K562 (cell line): ENCODE measurements at regions not wholly inside any gene's neighbourhood (a gene's known extent, or its start where the extent isn't known, plus 50 kb on each side); places are given as distances from the start of the nearest gene placed in this dataset.
"Not testable (repeated sequence)": the region's sequence is repeated elsewhere in the genome, so short reads cannot be mapped to it uniquely, and the experiment has no call there.

Experiments used
- ATAC-seq: fragments of 200-7000 bp; cut with Tn5 transposase; 3 replicates; pipeline ENCODE4 v1.9.1; 2020; ENCODE audit warnings: moderate library complexity
- BruUV-seq: library from RNA; stranded (reverse); fragments of 400-500 nt; replicated peaks from 2 replicates; lab custom pipeline; 2021; lab: Mats Ljungman, UMichigan
- CTCF ChIA-PET: fragments of 300-600 bp; formaldehyde crosslinking; extraction: SDS; loops from one replicate; lab custom pipeline; 2021; ENCODE audit warnings: low intra/inter-chr PET ratio; lab: Yijun Ruan, JAX
- POLR2A ChIA-PET: fragments of 300-600, 350-650 bp; sonication (Branson Sonifier 250); formaldehyde crosslinking; extraction: SDS; loops from one replicate; lab custom pipeline; 2021; ENCODE audit warnings: antibody characterized with exemption, inconsistent platforms; lab: Yijun Ruan, JAX
- DNase-seq, 4 experiments: peaks; one replicate each; pipeline versions ENCODE4 v3.0.0 to v3.0.0-alpha.2; 2011 to 2018; ENCODE audit warnings: low spot score in 3 of 4, mixed read lengths in 3 of 4; ENCODE audit errors: extremely low read depth in 1 of 4
- FAIRE-seq: peaks from 2 replicates; lab custom pipeline; 2011; peaks lifted over from hg19 to GRCh38; lab: Jason Lieb, UNC
- H2AFZ ChIP-seq: 2 replicates; pipeline ENCODE4 v1.6.0; 2011; ENCODE audit warnings: low read depth, low read length, control low read depth, inconsistent platforms
- H3K27ac ChIP-seq: fragments of 200-600 bp; 3 replicates; pipeline ENCODE4 v1.8.0; 2011; ENCODE audit warnings: low read depth, mild to moderate bottlenecking, control low read depth, inconsistent platforms, low read length, moderate library complexity, mixed read lengths; ENCODE audit errors: extremely low read depth
- H3K27me3 ChIP-seq, 2 experiments: fragments of 300-600 bp in 1 of 2; 2 replicates in 1 of 2; 3 replicates in 1 of 2; pipeline versions ENCODE4 v1.6.0 to v1.8.0; 2011; ENCODE audit warnings: inconsistent platforms in 2 of 2, low read length in 2 of 2, mild to moderate bottlenecking in 1 of 2, mixed read lengths in 1 of 2, moderate library complexity in 1 of 2; ENCODE audit not compliant: control insufficient read depth in 2 of 2, insufficient read depth in 2 of 2
- H3K36me3 ChIP-seq: fragments of 300-600 bp; 3 replicates; pipeline ENCODE4 v1.8.0; 2011; ENCODE audit warnings: mild to moderate bottlenecking, low read length, inconsistent platforms; ENCODE audit not compliant: control insufficient read depth, insufficient read depth
- H3K4me1 ChIP-seq, 2 experiments: fragments of 200-600 bp in 1 of 2; replicated peaks in 1 of 2; 2 replicates in 1 of 2; 3 replicates in 1 of 2; pipeline versions ENCODE4 v1.5.1 to v1.8.0; 2011; ENCODE audit warnings: inconsistent platforms in 2 of 2, low read length in 2 of 2, mild to moderate bottlenecking in 1 of 2, mixed read lengths in 1 of 2, moderate library complexity in 1 of 2; ENCODE audit not compliant: control insufficient read depth in 2 of 2, insufficient read depth in 2 of 2
- H3K4me2 ChIP-seq: 2 replicates; pipeline ENCODE4 v1.6.1; 2011; ENCODE audit warnings: low read length, control low read depth, inconsistent platforms, mixed read lengths; ENCODE audit not compliant: insufficient read depth
- H3K4me3 ChIP-seq: fragments of 200-600 bp; sonication (generic), shearing (Covaris generic); 2 replicates; pipeline ENCODE4 v1.5.1; 2016; ENCODE audit warnings: control low read depth, inconsistent platforms
- H3K79me2 ChIP-seq: fragments of 200-600 bp; 3 replicates; pipeline ENCODE4 v1.8.0; 2011; ENCODE audit warnings: low read length, inconsistent platforms; ENCODE audit not compliant: control insufficient read depth, insufficient read depth
- H3K9ac ChIP-seq, 2 experiments: 2 replicates each; pipeline versions ENCODE4 v1.6.0 to v1.6.1; 2011; ENCODE audit warnings: low read depth in 2 of 2, low read length in 2 of 2, control low read depth in 1 of 2, inconsistent platforms in 1 of 2, mild to moderate bottlenecking in 1 of 2, mixed read lengths in 1 of 2; ENCODE audit not compliant: insufficient read depth in 1 of 2
- H3K9me1 ChIP-seq: one replicate; pipeline ENCODE4 v1.6.0; 2011; ENCODE audit warnings: inconsistent platforms, mild to moderate bottlenecking, low read length, moderate library complexity; ENCODE audit not compliant: control insufficient read depth, insufficient read depth
- H3K9me3 ChIP-seq: replicated peaks from 2 replicates; pipeline ENCODE4 v1.5.1; 2011; ENCODE audit warnings: low read depth, low read length, inconsistent platforms; ENCODE audit not compliant: control insufficient read depth, insufficient read depth
- H4K20me1 ChIP-seq: replicated peaks from 2 replicates; pipeline ENCODE4 v1.6.1; 2011; ENCODE audit warnings: low read length, inconsistent platforms, mixed read lengths; ENCODE audit not compliant: control insufficient read depth, insufficient read depth
- CTBP1 ChIP-seq: fragments of 450-650 bp; IDR thresholded peaks from 2 replicates; pipeline ENCODE4 v1.6.1; 2016; ENCODE audit warnings: borderline replicate concordance
- JUNB ChIP-seq: fragments of 450-650 bp; formaldehyde crosslinking; conservative IDR thresholded peaks from 2 replicates; pipeline ENCODE4 v1.4.0; 2020; ENCODE audit warnings: mild to moderate bottlenecking
- NFIC ChIP-seq: fragments of 450-650 bp; IDR thresholded peaks from 2 replicates; pipeline ENCODE4 v1.6.1; 2017; ENCODE audit warnings: mild to moderate bottlenecking, inconsistent platforms
- NFXL1 ChIP-seq: fragments of 450-650 bp; formaldehyde crosslinking; IDR thresholded peaks from 2 replicates; pipeline ENCODE4 v1.4.0; 2021; ENCODE audit warnings: mild to moderate bottlenecking
- PHF8 ChIP-seq: fragments of 200-600 bp; sonication (generic); IDR thresholded peaks from 2 replicates; pipeline ENCODE4 v1.6.1; 2012; ENCODE audit warnings: mixed run types, mild to moderate bottlenecking, inconsistent platforms, low read length, moderate library complexity, borderline replicate concordance
- TBL1XR1 ChIP-seq, 2 experiments: IDR thresholded peaks; 2 replicates each; pipeline ENCODE4 v1.6.1; 2012; ENCODE audit warnings: improper control_type of control experiment in 2 of 2, low read length in 2 of 2, mild to moderate bottlenecking in 1 of 2
- WGBS: fragments of 100-300 bp; shearing (Covaris generic); methylation state at CpG from one replicate; pipeline ENCODE4 v1.1.6; 2016; ENCODE audit warnings: low coverage, mixed read lengths; ENCODE audit not compliant: insufficient coverage; ENCODE audit errors: missing lambda C conversion rate; 5-methylcytosine and 5-hydroxymethylcytosine counted together
- in situ Hi-C: fragments of 300-500 bp; cut with MboI; formaldehyde crosslinking; loops from 4 replicates; pipeline ENCODE4 v1.15.0; 2018; ENCODE audit warnings: inconsistent platforms, mixed read lengths
- intact Hi-C: fragments of 100-400 bp; cut with micrococcal nuclease; formaldehyde crosslinking; loops from 2 replicates; pipeline ENCODE4 v1.14.2; 2022
- TF ChIP-seq, protein P1 (sequence below): sonication (generic); formaldehyde crosslinking; IDR thresholded peaks from 2 replicates; pipeline ENCODE4 v1.8.1; 2023; ENCODE audit warnings: mild to moderate bottlenecking, missing genetic modification reagents
- TF ChIP-seq, protein P2 (sequence below): fragments of 450-650 bp; IDR thresholded peaks from 2 replicates; pipeline ENCODE4 v1.6.1; 2016; ENCODE audit warnings: antibody characterized with exemption
- TF ChIP-seq, protein P3 (sequence below), 2 experiments: IDR thresholded peaks in 1 of 2; conservative IDR thresholded peaks in 1 of 2; 2 replicates each; pipeline ENCODE4 v1.6.1; 2016; ENCODE audit warnings: low read depth in 2 of 2, mild to moderate bottlenecking in 1 of 2, missing compliant biosample characterization in 1 of 2, missing genetic modification characterization in 1 of 2, moderate library complexity in 1 of 2

DNA sequence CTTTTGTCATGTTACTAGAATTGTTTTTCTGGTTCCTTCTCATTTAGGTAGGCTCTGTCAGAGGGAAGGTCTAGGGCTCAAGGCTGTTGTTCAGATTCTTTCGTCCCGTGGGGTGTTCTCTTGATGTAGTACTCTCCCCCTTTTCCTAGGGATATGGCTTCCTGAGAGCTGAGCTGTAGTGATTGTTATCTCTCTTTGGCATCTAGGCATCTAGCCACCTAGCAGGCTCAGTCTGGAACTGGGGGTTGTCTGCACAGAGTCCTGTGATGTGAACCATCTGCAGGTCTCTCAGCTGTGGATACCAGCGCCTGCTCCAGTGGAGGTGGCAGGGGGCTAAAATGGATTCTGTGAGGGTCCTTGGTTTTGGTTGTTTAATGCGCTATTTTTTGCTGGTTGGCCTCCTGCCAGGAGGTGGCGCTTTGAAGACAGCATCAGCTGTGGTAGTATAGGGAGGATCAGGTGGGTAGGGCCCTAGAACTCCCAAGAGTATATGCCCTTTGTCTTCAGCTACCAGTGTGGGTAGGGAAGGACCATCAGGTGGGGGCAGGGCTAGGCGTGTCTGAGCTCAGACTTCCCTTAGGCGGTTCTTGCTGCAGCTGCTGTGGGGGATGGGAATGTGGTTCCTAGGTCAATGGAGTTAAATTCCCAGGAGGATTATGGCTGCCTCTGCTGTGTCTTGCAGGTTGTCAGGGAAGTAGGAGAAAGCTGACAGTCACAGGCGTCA, 78.1 kb upstream of the RAB40AL start:
- H3K4me1 ChIP-seq, H2AFZ ChIP-seq, H3K36me3 ChIP-seq, H3K27ac ChIP-seq, POLR2A ChIA-PET, H4K20me1 ChIP-seq, FAIRE-seq, intact Hi-C loops, H3K4me2 ChIP-seq, H3K27me3 ChIP-seq, H3K9me3 ChIP-seq, CTCF ChIA-PET, H3K4me3 ChIP-seq, H3K9ac ChIP-seq, in situ Hi-C loops, H3K79me2 ChIP-seq, H3K9me1 ChIP-seq, DNase-seq, ATAC-seq, BruUV-seq: not testable (repeated sequence)
- TF ChIP-seq, protein P1, sequence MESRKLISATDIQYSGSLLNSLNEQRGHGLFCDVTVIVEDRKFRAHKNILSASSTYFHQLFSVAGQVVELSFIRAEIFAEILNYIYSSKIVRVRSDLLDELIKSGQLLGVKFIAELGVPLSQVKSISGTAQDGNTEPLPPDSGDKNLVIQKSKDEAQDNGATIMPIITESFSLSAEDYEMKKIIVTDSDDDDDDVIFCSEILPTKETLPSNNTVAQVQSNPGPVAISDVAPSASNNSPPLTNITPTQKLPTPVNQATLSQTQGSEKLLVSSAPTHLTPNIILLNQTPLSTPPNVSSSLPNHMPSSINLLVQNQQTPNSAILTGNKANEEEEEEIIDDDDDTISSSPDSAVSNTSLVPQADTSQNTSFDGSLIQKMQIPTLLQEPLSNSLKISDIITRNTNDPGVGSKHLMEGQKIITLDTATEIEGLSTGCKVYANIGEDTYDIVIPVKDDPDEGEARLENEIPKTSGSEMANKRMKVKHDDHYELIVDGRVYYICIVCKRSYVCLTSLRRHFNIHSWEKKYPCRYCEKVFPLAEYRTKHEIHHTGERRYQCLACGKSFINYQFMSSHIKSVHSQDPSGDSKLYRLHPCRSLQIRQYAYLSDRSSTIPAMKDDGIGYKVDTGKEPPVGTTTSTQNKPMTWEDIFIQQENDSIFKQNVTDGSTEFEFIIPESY (CRISPR knock-in tag), result peak; percentile 63
- TF ChIP-seq NFIC, result peak; percentile 68
- WGBS, result 90% methylated on average over 6 of the region's 8 CpGs

DNA sequence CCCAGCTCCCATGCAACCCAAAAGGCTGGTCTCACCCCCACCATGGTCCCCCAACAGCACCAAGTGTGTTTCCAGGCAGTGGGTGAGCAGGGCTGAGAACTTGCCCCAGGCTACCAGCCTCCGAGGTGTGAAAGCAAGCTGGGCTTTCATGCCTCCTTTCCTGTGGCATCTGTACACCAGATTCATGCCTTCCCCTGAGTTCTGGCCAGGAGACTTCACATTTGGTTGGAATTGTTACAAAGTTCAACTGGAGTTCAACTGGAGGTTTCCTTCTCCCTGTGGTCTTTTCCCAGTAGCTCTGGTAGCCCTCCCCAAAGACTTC, 77.6 kb upstream of the RAB40AL start:
- intact Hi-C loops (no loop called here), in situ Hi-C loops (no loop called here)
- Histone ChIP-seq H3K4me2 (no peak overlapping the region), H3K9me3 (no peaks in the 10 kb centered on the region), H3K4me1 (no peaks in the 10 kb centered on the region), H2AFZ (no peak overlapping the region), H3K36me3 (peaks cover under 1% of the 10 kb centered on the region; the same call in 1 of the 3 replicates), H3K79me2 (no peaks in the 10 kb centered on the region), H3K27me3 (no peaks in the 10 kb centered on the region), H3K4me3 (no peak overlapping the region), H3K27ac (no peak overlapping the region), H4K20me1 (no peaks in the 10 kb centered on the region), H3K9ac (no peak overlapping the region), H3K9me1 (no peaks in the 10 kb centered on the region)
- 86% methylated on average over 1 of the region's 1 CpG for WGBS
- BruUV-seq, result no TSS peak
- ChIA-PET CTCF (no interaction called here), POLR2A (no interaction called here)
- ATAC-seq, result no peak
- no peak for DNase-seq
- FAIRE-seq, result no peak
- TF ChIP-seq, protein P2, sequence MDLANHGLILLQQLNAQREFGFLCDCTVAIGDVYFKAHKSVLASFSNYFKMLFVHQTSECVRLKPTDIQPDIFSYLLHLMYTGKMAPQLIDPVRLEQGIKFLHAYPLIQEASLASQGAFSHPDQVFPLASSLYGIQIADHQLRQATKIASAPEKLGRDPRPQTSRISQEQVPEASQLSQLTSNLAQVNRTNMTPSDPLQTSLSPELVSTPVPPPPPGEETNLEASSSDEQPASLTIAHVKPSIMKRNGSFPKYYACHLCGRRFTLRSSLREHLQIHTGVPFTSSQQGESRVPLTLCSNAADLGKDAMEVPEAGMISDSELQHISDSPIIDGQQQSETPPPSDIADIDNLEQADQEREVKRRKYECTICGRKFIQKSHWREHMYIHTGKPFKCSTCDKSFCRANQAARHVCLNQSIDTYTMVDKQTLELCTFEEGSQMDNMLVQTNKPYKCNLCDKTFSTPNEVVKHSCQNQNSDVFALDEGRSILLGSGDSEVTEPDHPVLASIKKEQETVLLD, result no peak
- TF ChIP-seq PHF8, result no peak
- no peak for TF ChIP-seq JUNB (CRISPR knock-in tag)
- no peak for TF ChIP-seq TBL1XR1 (IDR thresholded peaks at IDR 0.05; ENCODE audit: low read length in 2 of 2)
- TF ChIP-seq, protein P3, sequence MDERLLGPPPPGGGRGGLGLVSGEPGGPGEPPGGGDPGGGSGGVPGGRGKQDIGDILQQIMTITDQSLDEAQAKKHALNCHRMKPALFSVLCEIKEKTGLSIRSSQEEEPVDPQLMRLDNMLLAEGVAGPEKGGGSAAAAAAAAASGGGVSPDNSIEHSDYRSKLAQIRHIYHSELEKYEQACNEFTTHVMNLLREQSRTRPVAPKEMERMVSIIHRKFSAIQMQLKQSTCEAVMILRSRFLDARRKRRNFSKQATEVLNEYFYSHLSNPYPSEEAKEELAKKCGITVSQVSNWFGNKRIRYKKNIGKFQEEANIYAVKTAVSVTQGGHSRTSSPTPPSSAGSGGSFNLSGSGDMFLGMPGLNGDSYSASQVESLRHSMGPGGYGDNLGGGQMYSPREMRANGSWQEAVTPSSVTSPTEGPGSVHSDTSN (CRISPR knock-in tag; IDR thresholded peaks at IDR 0.05; ENCODE audit: low read depth), result no peak
- TF ChIP-seq, protein P3 (tag; conservative IDR thresholded peaks at IDR 0.05; ENCODE audit: low read depth), result no peak
- TF ChIP-seq NFXL1 (CRISPR knock-in tag), result no peak
- TF ChIP-seq CTBP1, result no peak
